Kidney tubule cell (primary cell): ENCODE measurements at regions not wholly inside any gene's neighbourhood (a gene's known extent, or its start where the extent isn't known, plus 50 kb on each side); places are given as distances from the start of the nearest gene placed in this dataset.
A peak's percentile ranks its signal among the peaks of the same experiment; 100 is the strongest.

ENCODE experiments used
- DNase-seq: peaks from one replicate; pipeline ENCODE4 v3.0.0-alpha.2; 2018; ENCODE audit warnings: low spot score

- DNase-seq, result no peak
Observed at GRCh38 chr1:34408011-34408410, 231.3 kb downstream of the C1orf94 start.

- no peak for DNase-seq
Observed at GRCh38 chr1:34409689-34410229, 233.1 kb downstream of the C1orf94 start.

- no peak for DNase-seq
Observed at GRCh38 chr1:34412598-34413370, 236.1 kb downstream of the C1orf94 start.

- DNase-seq, result no peak
Observed at GRCh38 chr1:34415140-34415539, 238.4 kb downstream of the C1orf94 start.

GRCh38 chr1:34418166-34418565 is 241.5 kb downstream of the C1orf94 start:
- no peak for DNase-seq

GRCh38 chr1:34419663-34420136 is 243.0 kb downstream of the C1orf94 start:
- peak; percentile 3 for DNase-seq

- DNase-seq, result no peak
Observed at GRCh38 chr1:34425046-34425445, 248.3 kb downstream of the C1orf94 start.

- peak; percentile 57 for DNase-seq
Observed at GRCh38 chr1:34425785-34426184, 249.1 kb downstream of the C1orf94 start.

- peak; percentile 24 for DNase-seq
Observed at GRCh38 chr1:34426325-34426896, 249.7 kb downstream of the C1orf94 start.

GRCh38 chr1:34427170-34427569 is 250.5 kb downstream of the C1orf94 start:
- no peak for DNase-seq

- DNase-seq, result no peak
Observed at GRCh38 chr1:34433099-34433498, 256.4 kb downstream of the C1orf94 start.

- DNase-seq, result no peak
Observed at GRCh38 chr1:34436836-34437235, 260.1 kb downstream of the C1orf94 start.

GRCh38 chr1:34441259-34442069 is 264.8 kb downstream of the C1orf94 start:
- no peak for DNase-seq

GRCh38 chr1:34444516-34444915 is 267.8 kb downstream of the C1orf94 start:
- no peak for DNase-seq

- DNase-seq, result no peak
Observed at GRCh38 chr1:34450325-34450724, 273.6 kb downstream of the C1orf94 start.

- DNase-seq, result no peak
Observed at GRCh38 chr1:34452451-34452850, 275.7 kb downstream of the C1orf94 start.

GRCh38 chr1:34455121-34455520 is 278.4 kb downstream of the C1orf94 start:
- no peak for DNase-seq

- DNase-seq, result peak; percentile 55
Observed at GRCh38 chr1:34460193-34460592, 283.5 kb downstream of the C1orf94 start.

GRCh38 chr1:34470401-34470800 is 284.4 kb upstream of the GJB5 start:
- DNase-seq, result peak; percentile 38

GRCh38 chr1:34474566-34474965 is 280.3 kb upstream of the GJB5 start:
- DNase-seq, result no peak

- no peak for DNase-seq
Observed at GRCh38 chr1:34476371-34476770, 278.5 kb upstream of the GJB5 start.

- DNase-seq, result no peak
Observed at GRCh38 chr1:34477632-34478141, 277.2 kb upstream of the GJB5 start.
